K562 (cell line): ENCODE measurements at regions not wholly inside any gene's neighbourhood (a gene's known extent, or its start where the extent isn't known, plus 50 kb on each side); places are given as distances from the start of the nearest gene placed in this dataset.

Source experiments
- ATAC-seq: fragments of 200-7000 bp; cut with Tn5 transposase; 3 replicates; pipeline ENCODE4 v1.9.1; 2020; ENCODE audit warnings: moderate library complexity
- BruUV-seq: library from RNA; stranded (reverse); fragments of 400-500 nt; replicated peaks from 2 replicates; lab custom pipeline; 2021; lab: Mats Ljungman, UMichigan
- CTCF ChIA-PET: fragments of 300-600 bp; formaldehyde crosslinking; extraction: SDS; loops from one replicate; lab custom pipeline; 2021; ENCODE audit warnings: low intra/inter-chr PET ratio; lab: Yijun Ruan, JAX
- POLR2A ChIA-PET: fragments of 300-600, 350-650 bp; sonication (Branson Sonifier 250); formaldehyde crosslinking; extraction: SDS; loops from one replicate; lab custom pipeline; 2021; ENCODE audit warnings: antibody characterized with exemption, inconsistent platforms; lab: Yijun Ruan, JAX
- DNase-seq, 4 experiments: peaks; one replicate each; pipeline versions ENCODE4 v3.0.0 to v3.0.0-alpha.2; 2011 to 2018; ENCODE audit warnings: low spot score in 3 of 4, mixed read lengths in 3 of 4; ENCODE audit errors: extremely low read depth in 1 of 4
- FAIRE-seq: peaks from 2 replicates; lab custom pipeline; 2011; peaks lifted over from hg19 to GRCh38; lab: Jason Lieb, UNC
- H2AFZ ChIP-seq: 2 replicates; pipeline ENCODE4 v1.6.0; 2011; ENCODE audit warnings: low read depth, low read length, control low read depth, inconsistent platforms
- H3K27ac ChIP-seq: fragments of 200-600 bp; 3 replicates; pipeline ENCODE4 v1.8.0; 2011; ENCODE audit warnings: low read depth, mild to moderate bottlenecking, control low read depth, inconsistent platforms, low read length, moderate library complexity, mixed read lengths; ENCODE audit errors: extremely low read depth
- H3K27me3 ChIP-seq, 2 experiments: fragments of 300-600 bp in 1 of 2; 2 replicates in 1 of 2; 3 replicates in 1 of 2; pipeline versions ENCODE4 v1.6.0 to v1.8.0; 2011; ENCODE audit warnings: inconsistent platforms in 2 of 2, low read length in 2 of 2, mild to moderate bottlenecking in 1 of 2, mixed read lengths in 1 of 2, moderate library complexity in 1 of 2; ENCODE audit not compliant: control insufficient read depth in 2 of 2, insufficient read depth in 2 of 2
- H3K36me3 ChIP-seq: fragments of 300-600 bp; 3 replicates; pipeline ENCODE4 v1.8.0; 2011; ENCODE audit warnings: mild to moderate bottlenecking, low read length, inconsistent platforms; ENCODE audit not compliant: control insufficient read depth, insufficient read depth
- H3K4me1 ChIP-seq, 2 experiments: fragments of 200-600 bp in 1 of 2; replicated peaks in 1 of 2; 2 replicates in 1 of 2; 3 replicates in 1 of 2; pipeline versions ENCODE4 v1.5.1 to v1.8.0; 2011; ENCODE audit warnings: inconsistent platforms in 2 of 2, low read length in 2 of 2, mild to moderate bottlenecking in 1 of 2, mixed read lengths in 1 of 2, moderate library complexity in 1 of 2; ENCODE audit not compliant: control insufficient read depth in 2 of 2, insufficient read depth in 2 of 2
- H3K4me2 ChIP-seq: 2 replicates; pipeline ENCODE4 v1.6.1; 2011; ENCODE audit warnings: low read length, control low read depth, inconsistent platforms, mixed read lengths; ENCODE audit not compliant: insufficient read depth
- H3K4me3 ChIP-seq: fragments of 200-600 bp; sonication (generic), shearing (Covaris generic); 2 replicates; pipeline ENCODE4 v1.5.1; 2016; ENCODE audit warnings: control low read depth, inconsistent platforms
- H3K79me2 ChIP-seq: fragments of 200-600 bp; 3 replicates; pipeline ENCODE4 v1.8.0; 2011; ENCODE audit warnings: low read length, inconsistent platforms; ENCODE audit not compliant: control insufficient read depth, insufficient read depth
- H3K9ac ChIP-seq, 2 experiments: 2 replicates each; pipeline versions ENCODE4 v1.6.0 to v1.6.1; 2011; ENCODE audit warnings: low read depth in 2 of 2, low read length in 2 of 2, control low read depth in 1 of 2, inconsistent platforms in 1 of 2, mild to moderate bottlenecking in 1 of 2, mixed read lengths in 1 of 2; ENCODE audit not compliant: insufficient read depth in 1 of 2
- H3K9me1 ChIP-seq: one replicate; pipeline ENCODE4 v1.6.0; 2011; ENCODE audit warnings: inconsistent platforms, mild to moderate bottlenecking, low read length, moderate library complexity; ENCODE audit not compliant: control insufficient read depth, insufficient read depth
- H3K9me3 ChIP-seq: replicated peaks from 2 replicates; pipeline ENCODE4 v1.5.1; 2011; ENCODE audit warnings: low read depth, low read length, inconsistent platforms; ENCODE audit not compliant: control insufficient read depth, insufficient read depth
- H4K20me1 ChIP-seq: replicated peaks from 2 replicates; pipeline ENCODE4 v1.6.1; 2011; ENCODE audit warnings: low read length, inconsistent platforms, mixed read lengths; ENCODE audit not compliant: control insufficient read depth, insufficient read depth
- ATF1 ChIP-seq, 2 experiments: fragments of 450-650 bp in 1 of 2; IDR thresholded peaks; 2 replicates each; pipeline ENCODE4 v1.6.1; 2016; ENCODE audit warnings: missing compliant biosample characterization in 1 of 2, missing genetic modification characterization in 1 of 2
- BCL6 ChIP-seq: fragments of 250-450 bp; sonication (Bioruptor Pico); IDR thresholded peaks from 2 replicates; pipeline ENCODE4 v1.4.0; 2020
- C11orf30 ChIP-seq: fragments of 450-650 bp; IDR thresholded peaks from 2 replicates; pipeline ENCODE4 v1.6.1; 2016; ENCODE audit warnings: low read depth, mild to moderate bottlenecking
- CREB3L1 ChIP-seq: fragments of 450-650 bp; IDR thresholded peaks from 2 replicates; pipeline ENCODE4 v1.6.1; 2014; ENCODE audit warnings: low read depth, mild to moderate bottlenecking, moderate library complexity, borderline replicate concordance
- E2F1 ChIP-seq: sonication (generic); formaldehyde crosslinking; IDR thresholded peaks from 2 replicates; pipeline ENCODE4 v1.8.1; 2023; ENCODE audit warnings: mild to moderate bottlenecking, missing genetic modification reagents, moderate library complexity
- HMGN3 ChIP-seq: IDR thresholded peaks from 2 replicates; pipeline ENCODE4 v1.6.1; 2011; ENCODE audit warnings: borderline replicate concordance, low read depth, mild to moderate bottlenecking, mixed read lengths, low read length; ENCODE audit not compliant: insufficient read length; ENCODE audit errors: extremely low read depth
- KLF6 ChIP-seq: fragments of 250-450 bp; sonication (Bioruptor Pico); IDR thresholded peaks from 2 replicates; pipeline ENCODE4 v1.4.0; 2020; ENCODE audit warnings: mild to moderate bottlenecking, moderate library complexity, borderline replicate concordance
- MTA2 ChIP-seq: fragments of 450-650 bp; IDR thresholded peaks from 2 replicates; pipeline ENCODE4 v1.6.1; 2016; ENCODE audit warnings: low read depth
- NFRKB ChIP-seq: fragments of 450-650 bp; IDR thresholded peaks from 2 replicates; pipeline ENCODE4 v1.6.1; 2016; ENCODE audit warnings: low read depth
- PCBP1 ChIP-seq: fragments of 200-400 bp; formaldehyde crosslinking; IDR thresholded peaks from 2 replicates; pipeline ENCODE4 v1.6.1; 2018; ENCODE audit warnings: mild to moderate bottlenecking, low read depth, low read length; ENCODE audit not compliant: poor library complexity, severe bottlenecking
- SNIP1 ChIP-seq: fragments of 450-650 bp; IDR thresholded peaks from 2 replicates; pipeline ENCODE4 v1.7.1; 2017; ENCODE audit warnings: low read depth, mild to moderate bottlenecking
- THAP7 ChIP-seq: fragments of 250-450 bp; sonication (Bioruptor Pico); IDR thresholded peaks from 2 replicates; pipeline ENCODE4 v1.5.0; 2021
- ZNF449 ChIP-seq: fragments of 250-450 bp; sonication (Bioruptor Pico); IDR thresholded peaks from 2 replicates; pipeline ENCODE4 v1.8.0; 2022; ENCODE audit warnings: moderate library complexity, mild to moderate bottlenecking, inconsistent platforms
- WGBS: fragments of 100-300 bp; shearing (Covaris generic); methylation state at CpG from one replicate; pipeline ENCODE4 v1.1.6; 2016; ENCODE audit warnings: low coverage, mixed read lengths; ENCODE audit not compliant: insufficient coverage; ENCODE audit errors: missing lambda C conversion rate; 5-methylcytosine and 5-hydroxymethylcytosine counted together
- in situ Hi-C: fragments of 300-500 bp; cut with MboI; formaldehyde crosslinking; loops from 4 replicates; pipeline ENCODE4 v1.15.0; 2018; ENCODE audit warnings: inconsistent platforms, mixed read lengths
- intact Hi-C: fragments of 100-400 bp; cut with micrococcal nuclease; formaldehyde crosslinking; loops from 2 replicates; pipeline ENCODE4 v1.14.2; 2022

GRCh38 chr1:14082331-14082730 lies 382.3 kb downstream of the PRDM2 start:
- no peaks in the 10 kb centered on the region for H3K9me1 ChIP-seq
- no peaks in the 10 kb centered on the region for H3K4me1 ChIP-seq
- H3K9me3 ChIP-seq: no peaks in the 10 kb centered on the region
- ATAC-seq (no peak), DNase-seq (no peak)
- in situ Hi-C loops: no loop called here
- no peak overlapping the region for H3K9ac ChIP-seq
- H3K36me3 ChIP-seq: no peaks in the 10 kb centered on the region
- H3K27me3 ChIP-seq: peaks cover 6 to 8% of the 10 kb centered on the region in 2 experiments
- TF ChIP-seq BCL6 (CRISPR knock-in tag) (no peak), E2F1 (CRISPR knock-in tag) (no peak), C11orf30 (no peak), ATF1 (CRISPR knock-in tag; IDR thresholded peaks at IDR 0.05) (no peak), ATF1 (tag; IDR thresholded peaks at IDR 0.05) (no peak), THAP7 (CRISPR knock-in tag) (no peak), NFRKB (no peak), HMGN3 (no peak), ZNF449 (CRISPR knock-in tag) (no peak), SNIP1 (no peak), KLF6 (CRISPR knock-in tag) (no peak), MTA2 (no peak), PCBP1 (no peak), CREB3L1 (no peak)
- TF ChIP-seq, all 486 proteins: peak for 0
- no peaks in the 10 kb centered on the region for H3K79me2 ChIP-seq
- ChIA-PET CTCF (no interaction called here), POLR2A (no interaction called here)
- no peak overlapping the region for H3K4me2 ChIP-seq
- H2AFZ ChIP-seq: no peak overlapping the region
- no peak for FAIRE-seq
- no peak overlapping the region for H3K4me3 ChIP-seq
- no peaks in the 10 kb centered on the region for H4K20me1 ChIP-seq
- no peak overlapping the region for H3K27ac ChIP-seq
- intact Hi-C loops: no loop called here
- no TSS peak for BruUV-seq
- WGBS: 1% methylated on average over 5 of the region's 5 CpGs
